ENCODE measurements at regions not wholly inside any gene's neighbourhood (a gene's known extent, or its start where the extent isn't known, plus 50 kb on each side); places are given as distances from the start of the nearest gene placed in this dataset.

DNA sequence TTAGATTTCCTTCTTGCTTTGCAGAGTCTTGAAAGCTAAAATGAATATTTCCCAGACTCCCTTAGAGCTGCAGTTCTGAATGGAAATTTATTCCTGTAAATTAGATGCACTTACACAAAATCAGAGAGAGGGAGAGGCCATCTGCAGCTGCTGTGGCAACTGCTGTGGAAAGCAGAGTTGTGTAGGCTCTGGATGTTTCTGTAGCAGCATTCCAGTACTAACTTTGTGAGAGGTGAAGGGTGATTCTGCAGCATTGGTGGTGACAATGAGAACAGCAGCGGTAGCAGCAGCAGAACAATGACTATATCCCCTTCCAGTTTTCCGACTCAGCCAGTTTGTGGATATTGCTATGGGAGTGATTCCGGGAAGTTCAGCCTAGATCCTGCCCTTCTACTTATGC is 433.0 kb upstream of the REG3G start:
- no peak for DNase-seq (ENCODE audit: low spot score)

GRCh38 chr2:78601113-78601512 is 424.4 kb upstream of the REG3G start:
- DNase-seq (ENCODE audit: low spot score), result no peak

DNA sequence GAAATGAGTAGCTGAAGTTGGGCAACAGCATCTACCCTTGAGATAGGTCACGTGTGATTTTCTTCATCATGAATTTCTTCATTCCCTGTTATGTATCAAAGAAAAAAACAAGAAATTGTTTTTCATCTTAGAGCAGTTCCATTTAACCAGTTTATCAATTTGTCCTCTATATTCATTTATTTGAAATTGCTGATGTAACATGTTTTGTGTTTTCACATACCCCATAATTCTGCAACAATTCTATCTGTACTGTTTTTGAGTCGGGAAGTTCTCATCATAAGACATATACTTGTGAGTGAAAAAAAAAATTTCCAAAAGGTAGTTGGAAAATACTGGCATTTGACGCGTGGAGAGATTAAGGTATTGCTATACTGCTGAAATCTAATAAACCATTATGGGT is 422.6 kb upstream of the REG3G start:
- DNase-seq (ENCODE audit: low spot score), result no peak

DNA sequence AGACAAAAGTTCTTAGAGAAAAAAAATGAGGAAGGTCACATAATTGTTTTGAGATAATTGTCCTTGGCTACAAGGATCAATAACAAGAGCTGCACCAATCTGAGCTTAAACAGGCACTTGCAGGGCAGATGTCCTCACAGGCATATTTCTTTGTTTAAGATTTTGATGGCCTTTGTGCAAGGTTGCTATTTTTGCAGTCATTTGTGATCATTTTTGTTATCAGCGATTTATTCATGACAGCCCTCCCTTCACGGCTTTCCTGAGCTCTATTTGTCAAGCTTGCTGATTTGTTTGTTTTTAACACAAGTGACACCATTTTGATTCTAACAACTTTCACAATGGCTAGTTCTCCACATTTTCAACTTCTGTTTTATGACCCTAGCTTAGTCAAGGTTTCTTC is 418.6 kb upstream of the REG3G start:
- DNase-seq (ENCODE audit: low spot score), result no peak

DNA sequence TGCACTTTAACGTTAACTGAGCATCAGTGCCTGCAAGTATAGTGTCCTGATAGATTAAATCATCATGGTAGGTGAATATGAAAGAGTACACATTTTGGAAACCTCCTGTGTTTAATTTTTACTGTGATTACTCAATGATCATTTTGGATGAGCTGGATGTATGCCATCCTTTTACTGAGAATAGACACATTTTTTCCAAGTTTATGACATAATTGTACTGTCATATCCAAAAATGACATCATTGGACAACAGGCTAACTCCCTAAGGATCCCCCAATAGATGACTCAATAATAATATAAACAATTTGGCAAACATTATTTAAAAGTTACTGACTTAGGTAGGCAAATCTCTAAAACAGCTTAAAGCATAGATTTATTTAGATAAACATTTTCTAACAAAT is 410.8 kb upstream of the REG3G start:
- no peak for DNase-seq (ENCODE audit: low spot score)

- DNase-seq (ENCODE audit: low spot score), result no peak
These were observed 409.5 kb upstream of the REG3G start for GRCh38 chr2:78615956-78616355.

DNA sequence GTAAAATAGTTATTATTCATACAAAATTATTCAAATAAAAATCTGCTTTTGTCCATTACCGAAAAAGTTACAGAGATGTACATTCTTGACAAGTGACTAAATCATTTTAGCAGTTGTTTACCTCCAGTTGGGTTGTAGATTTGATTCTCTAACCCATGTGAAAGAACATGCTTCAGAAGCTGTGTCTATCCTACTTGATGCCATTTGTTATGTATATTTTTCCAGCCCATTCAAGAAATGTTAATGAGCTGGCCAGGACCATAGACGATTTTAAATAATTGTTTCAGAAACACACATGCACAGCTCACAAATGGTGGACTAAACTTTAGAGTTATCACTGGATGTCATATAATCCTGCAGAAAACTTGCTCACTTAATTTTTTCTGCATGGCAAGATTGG is 391.1 kb upstream of the REG3G start:
- no peak for DNase-seq (ENCODE audit: low spot score)

DNA sequence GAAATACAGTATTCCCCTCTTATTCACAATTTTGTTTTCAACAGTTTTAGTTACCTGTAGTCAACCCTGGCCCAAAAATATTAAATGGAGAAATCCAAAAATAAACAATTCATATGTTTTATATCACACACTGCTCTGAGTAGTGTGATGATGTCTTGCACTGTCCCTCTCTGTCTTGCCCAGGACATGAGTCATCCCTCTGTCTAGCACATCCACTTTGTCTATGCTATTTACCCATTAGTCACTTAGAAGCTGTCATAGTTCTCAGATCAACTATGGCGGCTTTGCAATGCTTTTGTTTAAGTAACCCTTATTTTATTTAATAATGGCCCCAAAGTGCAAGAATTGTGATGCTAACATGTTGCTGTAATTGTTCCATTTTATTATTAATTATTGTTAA is 380.6 kb upstream of the REG3G start:
- no peak for DNase-seq (ENCODE audit: low spot score)

GRCh38 chr2:78646533-78647364 is 378.8 kb upstream of the REG3G start:
- no peak for DNase-seq (ENCODE audit: low spot score)

DNA sequence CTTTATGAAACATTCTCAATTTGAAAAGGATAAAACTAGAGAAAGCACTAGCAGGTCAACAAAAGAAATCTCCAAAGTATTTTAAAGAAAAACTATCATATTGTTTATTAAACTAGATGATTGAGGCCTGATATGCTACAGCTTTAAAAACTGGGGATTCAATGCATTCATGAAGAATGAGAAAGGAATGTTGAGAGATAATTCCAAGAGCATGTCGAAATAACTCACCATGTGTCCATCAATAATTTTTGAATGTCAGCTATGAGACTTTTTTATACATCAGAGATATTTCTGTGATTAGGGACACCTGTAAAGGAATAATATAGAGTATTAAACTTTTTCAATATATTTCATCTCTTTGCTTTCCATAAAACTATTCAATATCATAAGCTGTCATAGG is 376.9 kb upstream of the REG3G start:
- no peak for DNase-seq (ENCODE audit: low spot score)

DNA sequence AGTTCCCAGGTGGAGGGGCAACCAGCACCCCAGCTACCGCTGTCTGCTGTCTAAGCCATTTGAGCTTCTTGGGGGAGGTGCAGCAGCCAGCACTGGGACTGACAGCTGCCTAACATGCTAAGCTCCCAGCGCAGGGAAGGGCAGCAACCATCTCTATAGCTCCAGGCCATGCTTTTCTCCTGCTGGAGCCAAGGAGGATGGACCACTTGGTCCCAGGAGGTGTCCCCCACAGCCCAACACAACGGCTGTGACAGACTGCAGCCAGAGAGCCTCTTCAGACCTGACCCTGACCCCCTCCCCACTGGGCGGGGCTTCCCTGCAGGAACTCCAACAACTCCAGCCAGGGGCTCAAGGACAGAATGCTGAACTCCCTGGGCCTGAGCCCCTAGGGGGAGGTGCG is 370.6 kb upstream of the REG3G start:
- no peak for DNase-seq (ENCODE audit: low spot score)

GRCh38 chr2:78676921-78677696 is 348.4 kb upstream of the REG3G start:
- no peak for DNase-seq (ENCODE audit: low spot score)

GRCh38 chr2:78677774-78678173 is 347.7 kb upstream of the REG3G start:
- no peak for DNase-seq (ENCODE audit: low spot score)

DNA sequence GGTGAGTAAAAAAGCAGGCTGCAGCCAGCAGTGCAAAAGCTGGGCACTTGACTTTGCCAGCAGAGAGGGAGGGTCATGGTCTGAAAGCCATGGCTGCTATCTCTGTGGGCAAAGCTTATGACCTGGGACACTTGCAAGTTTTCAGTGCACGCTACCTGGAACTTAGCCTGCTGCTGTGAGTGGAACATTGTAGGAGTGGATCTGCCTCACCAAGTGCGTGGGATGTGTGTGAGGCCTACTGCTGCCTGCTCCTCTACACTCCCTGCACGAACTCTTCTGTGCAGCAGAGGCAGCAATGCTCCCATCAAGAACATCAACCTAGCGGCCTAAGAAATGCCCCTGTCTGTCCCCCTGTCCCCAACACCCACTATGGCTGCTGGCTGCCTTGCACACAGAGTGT is 344.1 kb upstream of the REG3G start:
- DNase-seq (ENCODE audit: low spot score), result peak; percentile 44

DNA sequence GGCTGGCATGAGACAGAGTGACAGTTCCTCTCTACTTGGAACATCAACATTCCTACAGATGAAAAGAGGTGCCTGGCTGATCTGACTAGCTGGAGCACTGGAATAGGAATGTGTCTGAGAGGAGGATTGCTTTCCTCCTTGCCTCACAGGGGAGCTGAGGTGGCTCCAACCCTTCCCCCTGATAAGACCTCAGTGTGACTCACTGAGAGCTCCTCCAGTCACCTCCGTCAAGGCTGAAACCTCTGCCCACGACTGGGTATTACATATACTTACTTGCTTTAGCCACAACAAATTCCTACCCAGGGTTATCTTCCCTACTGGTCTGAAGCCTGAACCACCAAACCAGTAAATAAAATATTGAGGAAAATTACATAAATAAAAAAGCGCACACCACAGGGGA is 342.7 kb upstream of the REG3G start:
- no peak for DNase-seq (ENCODE audit: low spot score)

GRCh38 chr2:78686625-78687153 is 338.8 kb upstream of the REG3G start:
- DNase-seq (ENCODE audit: low spot score), result no peak

GRCh38 chr2:78699696-78700095 is 325.8 kb upstream of the REG3G start:
- no peak for DNase-seq (ENCODE audit: low spot score)

DNA sequence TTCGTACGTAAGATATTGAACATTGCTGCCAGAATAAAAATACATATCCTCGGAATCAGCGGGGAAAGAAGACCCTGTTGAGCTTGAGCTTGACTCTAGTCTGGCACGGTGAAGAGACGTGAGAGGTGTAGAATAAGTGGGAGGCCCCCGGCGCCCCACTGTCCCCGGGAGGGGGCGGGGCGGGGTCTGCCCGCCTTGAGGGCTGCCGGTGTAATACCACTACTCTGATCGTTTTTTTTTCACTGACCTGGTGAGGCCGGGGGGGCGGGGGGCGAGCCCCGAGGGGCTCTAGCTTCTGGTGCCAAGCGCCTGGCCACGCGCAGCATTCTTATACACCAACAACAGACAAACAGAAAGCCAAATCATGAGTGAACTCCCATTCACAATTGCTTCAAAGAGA is 324.0 kb upstream of the REG3G start:
- DNase-seq (ENCODE audit: low spot score), result no peak

DNA sequence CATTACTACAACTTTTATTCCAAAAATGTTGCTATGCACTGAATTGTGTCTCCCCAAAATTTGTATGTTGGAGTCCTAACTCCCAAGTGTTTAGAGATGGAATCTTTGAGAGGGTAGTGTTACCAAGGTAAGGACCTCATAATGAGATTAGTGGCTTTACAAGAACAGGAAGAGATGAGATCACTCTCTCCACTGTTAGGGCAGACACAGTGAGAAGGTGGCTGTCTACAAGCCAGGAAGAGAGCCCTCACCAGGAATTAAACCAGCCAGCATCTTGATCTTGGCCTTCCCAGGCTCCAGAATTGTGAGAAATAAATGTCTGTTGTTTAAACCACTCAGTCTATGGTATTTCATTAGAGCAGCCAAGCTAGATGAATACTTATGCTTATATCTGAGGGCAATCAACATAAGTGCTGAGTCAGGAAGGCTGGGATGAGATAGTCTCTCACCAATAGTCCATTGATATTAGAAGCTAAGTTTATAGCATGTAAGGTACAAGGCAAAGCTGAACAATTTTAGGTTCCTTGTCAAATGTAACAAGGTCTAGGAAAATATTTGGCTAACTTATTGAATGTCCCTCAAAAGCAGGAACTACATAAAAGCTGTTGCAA is 317.6 kb upstream of the REG3G start:
- no peak for DNase-seq (ENCODE audit: low spot score)

DNA sequence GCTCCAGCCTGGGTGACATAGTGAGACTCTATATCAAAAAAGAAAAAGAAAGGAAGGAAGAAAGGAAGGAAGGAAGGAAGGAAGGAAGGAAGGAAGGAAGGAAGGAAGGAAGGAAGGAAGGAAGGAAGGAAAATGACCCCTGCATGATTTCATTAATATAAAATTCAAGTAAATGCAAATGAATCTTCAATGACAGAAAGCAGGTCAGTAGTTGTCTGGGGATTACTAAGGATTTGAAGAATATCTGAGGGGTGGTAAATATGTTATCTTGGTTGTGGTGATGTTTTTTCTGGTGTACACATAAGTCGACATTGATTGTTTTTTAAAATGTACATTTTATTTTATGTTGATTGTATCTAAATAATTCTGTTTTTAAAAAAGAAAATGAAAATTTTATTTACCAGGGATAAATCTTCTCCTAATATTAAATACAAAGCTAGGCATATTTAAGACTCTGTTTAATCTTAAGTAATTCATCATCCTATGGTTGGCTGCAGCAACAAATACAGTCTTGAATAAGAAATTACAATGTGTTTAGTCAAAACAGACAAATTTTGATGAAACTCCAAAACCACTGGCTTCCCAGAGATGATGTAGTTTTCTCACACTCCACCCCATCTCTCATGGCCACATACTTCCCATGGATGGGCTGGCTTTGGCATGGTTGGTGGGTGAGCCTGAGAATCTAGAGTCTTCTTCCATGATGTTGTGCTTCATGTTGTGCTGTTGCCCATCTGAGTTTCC is 314.7 kb upstream of the REG3G start:
- no peak for DNase-seq (ENCODE audit: low spot score)

DNA sequence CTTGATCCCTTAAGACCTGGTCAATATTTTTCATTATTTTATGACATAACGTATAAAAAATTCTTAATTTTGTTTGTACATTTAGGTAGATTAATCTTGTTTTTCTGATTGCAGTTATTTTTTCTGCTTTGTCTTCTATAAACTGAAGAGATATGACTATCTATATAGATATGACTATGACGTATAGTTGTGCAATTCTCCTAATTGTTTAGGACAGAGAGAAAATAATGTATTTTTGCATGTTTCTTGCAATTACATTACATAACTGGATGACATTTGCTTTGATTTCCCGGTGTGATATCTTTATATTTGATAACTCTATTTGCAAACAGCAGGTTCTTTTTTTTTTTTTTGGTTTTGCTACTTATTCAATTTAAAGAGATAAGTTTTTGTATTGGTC is 310.2 kb upstream of the REG3G start:
- no peak for DNase-seq (ENCODE audit: low spot score)

DNA sequence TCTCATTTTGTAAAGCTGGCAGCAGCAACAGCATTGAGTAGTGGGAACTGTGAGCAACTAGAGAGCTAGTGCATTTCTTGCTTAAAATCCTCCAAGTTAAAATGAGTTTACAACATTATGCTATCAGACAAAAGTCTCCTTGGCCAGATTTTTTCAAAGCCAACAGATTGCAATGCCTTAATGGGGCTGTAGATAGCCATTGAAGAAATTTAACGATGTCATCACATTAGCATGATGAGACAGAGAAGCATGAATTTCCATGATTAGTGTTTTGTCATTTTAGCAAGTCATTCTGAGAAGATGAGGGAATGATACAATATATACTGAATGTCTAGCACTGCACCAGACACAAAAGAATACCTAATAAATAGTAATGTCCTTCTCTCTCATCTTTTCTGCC is 307.5 kb upstream of the REG3G start:
- no peak for DNase-seq (ENCODE audit: low spot score)
